ENCODE measurements at regions not wholly inside any gene's neighbourhood (a gene's known extent, or its start where the extent isn't known, plus 50 kb on each side); places are given as distances from the start of the nearest gene placed in this dataset.

- DNase-seq, result no peak
Measured at GRCh38 chr20:39378776-39379175, 416.6 kb downstream of the DHX35 start.

- no peak for DNase-seq
Measured at GRCh38 chr20:39376788-39377187, 414.6 kb downstream of the DHX35 start.

- DNase-seq, result no peak
Measured at GRCh38 chr20:39364320-39364719, 402.2 kb downstream of the DHX35 start.

DNA sequence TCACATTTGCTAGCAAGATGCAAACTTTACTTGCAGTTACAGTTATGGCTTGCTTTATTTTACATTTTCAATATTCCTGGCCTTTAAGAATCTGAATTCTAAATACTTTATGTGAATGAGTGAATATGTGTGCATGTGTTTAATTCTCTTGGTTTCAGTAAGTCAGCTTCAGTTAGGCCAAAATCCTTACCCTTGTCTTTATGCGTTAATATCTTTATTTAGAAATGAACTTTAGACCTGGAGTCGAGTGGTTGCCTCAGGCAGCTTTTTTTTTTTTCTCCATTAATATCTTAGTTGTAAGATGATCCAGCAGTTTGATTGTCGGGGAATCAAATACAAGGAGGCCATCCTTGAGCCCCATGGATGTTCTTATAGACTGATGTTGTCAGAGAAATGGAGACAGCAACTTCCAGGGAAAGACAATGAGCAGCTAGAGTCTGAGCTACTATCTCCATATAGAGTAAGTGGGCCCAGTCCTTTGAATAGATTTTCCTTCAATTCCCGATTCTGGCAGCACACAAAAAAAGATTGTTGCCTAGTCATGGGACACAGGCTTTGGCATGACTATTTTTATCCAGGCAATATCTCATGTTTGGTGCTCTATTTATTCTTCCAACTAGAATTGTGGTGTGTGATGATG, 398.0 kb downstream of the DHX35 start:
- DNase-seq, result no peak

- no peak for DNase-seq
Measured at GRCh38 chr20:39358052-39358451, 395.9 kb downstream of the DHX35 start.

- no peak for DNase-seq
Measured at GRCh38 chr20:39356908-39357307, 394.8 kb downstream of the DHX35 start.

- no peak for DNase-seq
Measured at GRCh38 chr20:39349240-39349639, 387.1 kb downstream of the DHX35 start.

GRCh38 chr20:39347626-39348025, 385.5 kb downstream of the DHX35 start:
- no peak for DNase-seq

GRCh38 chr20:39342463-39342862, 380.3 kb downstream of the DHX35 start:
- no peak for DNase-seq

GRCh38 chr20:39338469-39339376, 376.6 kb downstream of the DHX35 start:
- no peak for DNase-seq

GRCh38 chr20:39333211-39333610, 371.1 kb downstream of the DHX35 start:
- no peak for DNase-seq

GRCh38 chr20:39328347-39328746, 366.2 kb downstream of the DHX35 start:
- no peak for DNase-seq

DNA sequence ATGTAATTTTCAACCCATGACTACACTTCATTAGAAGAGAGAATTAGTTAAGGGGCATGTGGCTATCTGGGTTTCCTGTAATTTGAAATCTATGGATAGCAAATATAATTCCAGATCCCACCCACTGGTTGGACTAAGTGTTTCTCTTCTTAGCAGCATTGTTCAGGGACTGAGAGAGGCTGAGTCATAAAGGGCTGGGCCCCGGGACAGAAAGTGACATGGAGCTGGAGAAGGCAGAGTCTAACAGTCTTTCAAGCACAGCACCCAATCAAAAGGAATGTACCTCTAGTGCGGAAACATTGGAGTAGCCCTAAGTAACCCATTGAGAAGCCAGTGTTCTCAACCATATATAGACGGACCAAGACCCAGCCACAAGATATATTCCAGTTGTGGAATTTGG, 363.9 kb downstream of the DHX35 start:
- DNase-seq, result no peak

GRCh38 chr20:39318911-39319310, 356.8 kb downstream of the DHX35 start:
- DNase-seq, result no peak

DNA sequence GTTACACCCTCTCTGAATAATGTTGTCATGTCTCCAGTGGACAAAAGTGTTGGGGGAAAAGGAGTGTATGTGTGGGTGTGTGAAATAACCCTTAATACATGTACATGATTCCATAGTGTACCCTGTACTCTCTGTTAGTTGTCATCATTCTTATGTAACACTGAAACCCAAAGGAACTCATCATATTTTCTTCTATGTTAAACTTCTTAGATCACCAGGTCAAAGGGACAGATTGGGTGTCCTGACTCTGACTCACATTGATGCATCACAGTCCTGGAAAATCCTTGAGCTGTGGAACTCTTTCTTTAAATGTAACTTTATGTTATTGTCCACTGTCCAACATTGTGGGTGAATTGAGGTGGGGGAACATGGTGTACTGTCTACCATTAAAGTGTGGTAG, 350.5 kb downstream of the DHX35 start:
- DNase-seq, result no peak

DNA sequence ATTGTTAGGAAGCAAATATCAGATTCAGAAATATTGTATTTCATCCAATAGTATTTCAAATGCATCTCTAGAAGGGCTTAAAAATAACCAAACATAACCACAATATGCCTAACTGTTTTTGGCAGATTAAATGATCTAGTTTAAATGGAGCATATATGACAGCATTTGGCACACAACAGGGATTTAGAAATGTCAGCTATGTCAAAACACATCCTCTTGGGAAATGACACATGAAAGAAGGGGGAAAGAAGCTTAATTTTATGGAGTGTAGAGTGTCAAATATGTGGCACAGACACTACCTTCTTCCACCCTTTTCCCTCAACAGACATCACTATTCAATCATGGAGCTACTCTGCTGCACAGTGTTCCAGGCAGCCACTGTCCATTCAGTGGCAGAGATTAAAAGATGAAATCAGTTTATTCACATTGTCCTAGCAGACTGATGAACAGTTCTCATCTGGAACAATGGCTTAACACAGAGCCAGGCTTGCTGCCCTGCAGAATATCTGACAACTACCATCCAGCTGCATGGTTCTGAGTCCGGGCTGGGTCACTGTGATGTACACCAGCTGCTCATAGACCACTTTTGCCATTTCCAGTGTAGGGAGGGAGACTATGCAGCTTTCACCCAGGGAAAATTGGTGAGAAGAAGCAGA, 349.8 kb downstream of the DHX35 start:
- DNase-seq, result no peak

DNA sequence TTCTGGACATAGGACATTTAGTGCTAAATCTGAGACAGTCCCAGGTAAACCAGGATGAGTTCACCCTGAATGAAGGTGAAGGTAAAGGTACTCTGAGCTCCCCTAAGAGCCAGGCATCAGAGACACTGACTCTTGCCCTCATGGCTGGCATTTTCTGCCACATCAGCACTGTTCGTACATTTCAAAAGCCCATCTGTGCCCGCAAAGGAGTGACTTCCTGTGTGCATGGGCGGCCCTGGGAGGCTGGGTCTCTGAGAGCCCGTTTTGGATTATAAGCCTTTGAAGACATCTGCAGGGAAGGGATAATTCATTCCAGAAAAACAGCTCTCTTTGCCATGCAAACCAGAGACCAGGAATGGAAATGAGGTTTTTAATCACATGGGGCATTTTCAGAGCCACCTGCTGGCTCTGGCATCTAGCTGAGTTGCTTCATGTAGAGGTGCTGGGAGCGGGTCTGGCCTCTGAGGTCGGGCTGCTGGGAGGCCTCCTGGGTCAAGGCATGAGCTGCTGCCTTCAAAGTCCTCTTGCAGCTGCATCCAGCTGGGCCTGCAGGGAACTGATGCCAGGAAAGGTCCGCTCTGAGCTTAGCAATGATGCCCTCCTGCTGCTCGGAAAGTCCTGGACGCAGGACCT, 348.3 kb downstream of the DHX35 start:
- no peak for DNase-seq

DNA sequence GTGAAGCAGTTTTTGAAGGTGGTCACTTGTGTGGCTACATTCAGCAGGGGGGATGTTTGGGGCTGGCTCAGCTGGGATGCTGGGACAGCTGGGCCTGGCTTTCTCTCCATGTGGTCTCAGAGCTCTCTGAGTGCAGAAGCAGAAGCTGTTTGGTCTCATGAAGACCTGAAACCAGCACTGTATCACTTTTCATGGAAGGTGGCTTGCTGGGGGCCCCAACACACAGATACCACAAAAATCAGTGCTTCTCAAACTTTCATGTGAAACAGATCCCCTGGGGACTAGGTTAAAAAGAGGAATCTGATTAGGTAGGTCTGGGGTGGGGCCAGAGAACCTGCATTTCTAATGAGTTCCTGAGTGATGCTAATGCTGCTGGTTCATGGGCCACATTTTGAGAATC, 347.3 kb downstream of the DHX35 start:
- no peak for DNase-seq

DNA sequence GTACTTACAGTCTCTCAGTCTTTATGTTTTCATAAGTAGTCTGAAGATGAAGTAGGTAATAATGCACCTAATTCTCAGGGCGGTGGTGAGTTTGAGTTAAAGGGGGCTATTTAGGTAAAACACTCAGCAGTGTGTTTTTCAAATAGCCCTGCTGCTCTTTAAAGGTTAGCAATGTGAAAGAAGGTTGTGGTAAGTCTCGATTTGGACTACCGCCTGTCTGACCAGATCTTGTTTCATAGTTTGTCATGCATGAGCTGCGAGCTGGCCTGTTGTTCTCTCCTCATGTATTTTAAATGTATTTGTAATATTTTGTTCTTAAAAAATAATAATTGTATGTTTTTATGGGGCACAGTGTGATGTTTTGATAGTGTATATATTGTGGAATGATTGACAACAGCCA, 340.2 kb downstream of the DHX35 start:
- DNase-seq, result no peak

DNA sequence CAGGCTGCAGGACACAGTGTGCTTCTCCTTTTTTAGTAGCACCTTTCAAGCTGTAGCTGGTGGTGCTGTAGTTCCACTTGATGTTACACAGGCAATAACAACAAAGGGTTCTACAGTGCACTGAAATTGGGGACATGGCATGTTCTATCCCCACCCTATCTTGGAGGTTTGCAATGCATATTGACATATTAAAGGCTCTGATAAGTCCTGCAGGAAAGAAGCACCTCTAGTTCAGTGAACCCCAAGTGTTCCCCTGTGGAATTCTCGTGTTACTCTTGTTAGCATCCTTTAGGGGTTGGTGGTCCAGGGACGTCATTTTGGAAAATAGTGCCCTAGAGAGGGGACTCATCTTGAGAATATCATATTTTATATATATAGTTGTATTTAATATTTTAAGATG, 337.6 kb downstream of the DHX35 start:
- DNase-seq, result no peak

GRCh38 chr20:39298571-39299506, 336.7 kb downstream of the DHX35 start:
- DNase-seq, result no peak

DNA sequence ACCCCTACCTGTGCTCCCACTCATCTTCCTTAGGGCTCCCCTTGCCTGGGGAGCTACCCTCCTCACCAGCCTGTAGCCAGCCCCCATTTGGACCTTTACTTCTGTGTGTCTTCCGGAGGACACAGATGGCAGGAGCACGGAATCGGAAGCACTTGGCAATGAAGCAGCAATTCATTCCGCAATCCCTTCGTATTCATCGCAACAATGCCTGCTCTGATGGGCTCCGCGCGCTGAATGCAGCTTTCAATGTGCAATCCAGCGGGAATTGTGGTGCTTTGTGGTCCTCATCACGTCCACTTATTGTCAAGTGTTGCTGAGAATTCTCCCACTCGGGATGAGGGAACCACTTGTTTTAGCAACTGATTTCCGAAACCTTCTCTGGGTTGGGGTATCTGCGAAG, 336.0 kb downstream of the DHX35 start:
- DNase-seq, result no peak

Measured in occipital lobe (tissue), 1 donor.